T-helper 1 cell treated with Interleukin-12 subunit alpha and Interleukin-12 subunit beta and Interleukin-4 antibody, amounts not matched to agents 30 ng/mL and 1 ng/mL, for 36 hours (primary cell): ENCODE measurements at regions not wholly inside any gene's neighbourhood (a gene's known extent, or its start where the extent isn't known, plus 50 kb on each side); places are given as distances from the start of the nearest gene placed in this dataset.

ENCODE experiments used
- intact Hi-C: fragments of 100-400 bp; cut with micrococcal nuclease; formaldehyde crosslinking; loops from one replicate; pipeline ENCODE4 v1.15.1; 2024

- intact Hi-C loops: no loop called here
Observed at GRCh38 chr12:40172879-40173278, 51.9 kb upstream of the LRRK2 start.

- intact Hi-C loops: no loop called here
Observed at GRCh38 chr12:40171501-40171900, 53.3 kb upstream of the LRRK2 start.

- intact Hi-C loops: no loop called here
Observed at GRCh38 chr12:40171066-40171465, 53.7 kb upstream of the LRRK2 start.

- intact Hi-C loops: no loop called here
Observed at GRCh38 chr12:40170593-40170992, 54.2 kb upstream of the LRRK2 start.

- intact Hi-C loops: loop anchor here (1.0 kb wide), 2 partner anchors 23 to 548 kb away; no protein-coding TSS in a partner anchor
Observed at GRCh38 chr12:40168868-40169267, 55.9 kb upstream of the LRRK2 start.

- intact Hi-C loops: loop anchor here (1.0 kb wide), 1 partner anchor 547 kb away; no protein-coding TSS in a partner anchor
Observed at GRCh38 chr12:40168419-40168818, 56.4 kb upstream of the LRRK2 start.

- intact Hi-C loops: loop anchor here (1.0 kb wide), 1 partner anchor 547 kb away; no protein-coding TSS in a partner anchor
Observed at GRCh38 chr12:40168001-40168400, 56.8 kb upstream of the LRRK2 start.

GRCh38 chr12:40165179-40165578, 59.3 kb upstream of the SLC2A13 start:
- intact Hi-C loops: no loop called here

- intact Hi-C loops: no loop called here
Observed at GRCh38 chr12:40164034-40164433, 58.2 kb upstream of the SLC2A13 start.

- intact Hi-C loops: no loop called here
Observed at GRCh38 chr12:40162033-40162432, 56.2 kb upstream of the SLC2A13 start.

- intact Hi-C loops: no loop called here
Observed at GRCh38 chr12:40158592-40159111, 52.8 kb upstream of the SLC2A13 start.

- intact Hi-C loops: no loop called here
Observed at GRCh38 chr12:40157336-40157735, 51.5 kb upstream of the SLC2A13 start.

- intact Hi-C loops: no loop called here
Observed at GRCh38 chr12:40156021-40156764, 50.3 kb upstream of the SLC2A13 start.
